Progenitor cell of endocrine pancreas (in vitro differentiated cells): ENCODE measurements at regions not wholly inside any gene's neighbourhood (a gene's known extent, or its start where the extent isn't known, plus 50 kb on each side); places are given as distances from the start of the nearest gene placed in this dataset.

ENCODE experiments used
- DNase-seq: peaks from one replicate; pipeline ENCODE4 v3.0.0; 2021; ENCODE audit warnings: low spot score; ENCODE audit not compliant: unreplicated experiment
- H3K27ac Mint-ChIP-seq: 2 replicates; pipeline ENCODE4 v1.8.0; 2021; ENCODE audit warnings: mild to moderate bottlenecking, moderate library complexity, mixed read lengths
- H3K27me3 Mint-ChIP-seq: 2 replicates; pipeline ENCODE4 v1.8.0; 2021; ENCODE audit warnings: mixed read lengths
- H3K36me3 Mint-ChIP-seq: 2 replicates; pipeline ENCODE4 v1.8.0; 2022; ENCODE audit warnings: mixed read lengths; ENCODE audit not compliant: insufficient read depth
- H3K4me1 Mint-ChIP-seq: 2 replicates; pipeline ENCODE4 v1.8.0; 2021; ENCODE audit warnings: low read depth, mixed read lengths
- H3K4me3 Mint-ChIP-seq: 2 replicates; pipeline ENCODE4 v1.8.0; 2021; ENCODE audit warnings: low read depth, mild to moderate bottlenecking, moderate library complexity, mixed read lengths
- H3K9me3 Mint-ChIP-seq: 2 replicates; pipeline ENCODE4 v1.8.0; 2021; ENCODE audit warnings: low read depth, mixed read lengths
- TF ChIP-seq, protein P1 (sequence below): fragments of 200-600 bp; sonication (generic); IDR thresholded peaks from one replicate; pipeline ENCODE4 v1.5.0; 2021; ENCODE audit warnings: antibody characterized with exemption, mild to moderate bottlenecking; ENCODE audit not compliant: unreplicated experiment

DNA sequence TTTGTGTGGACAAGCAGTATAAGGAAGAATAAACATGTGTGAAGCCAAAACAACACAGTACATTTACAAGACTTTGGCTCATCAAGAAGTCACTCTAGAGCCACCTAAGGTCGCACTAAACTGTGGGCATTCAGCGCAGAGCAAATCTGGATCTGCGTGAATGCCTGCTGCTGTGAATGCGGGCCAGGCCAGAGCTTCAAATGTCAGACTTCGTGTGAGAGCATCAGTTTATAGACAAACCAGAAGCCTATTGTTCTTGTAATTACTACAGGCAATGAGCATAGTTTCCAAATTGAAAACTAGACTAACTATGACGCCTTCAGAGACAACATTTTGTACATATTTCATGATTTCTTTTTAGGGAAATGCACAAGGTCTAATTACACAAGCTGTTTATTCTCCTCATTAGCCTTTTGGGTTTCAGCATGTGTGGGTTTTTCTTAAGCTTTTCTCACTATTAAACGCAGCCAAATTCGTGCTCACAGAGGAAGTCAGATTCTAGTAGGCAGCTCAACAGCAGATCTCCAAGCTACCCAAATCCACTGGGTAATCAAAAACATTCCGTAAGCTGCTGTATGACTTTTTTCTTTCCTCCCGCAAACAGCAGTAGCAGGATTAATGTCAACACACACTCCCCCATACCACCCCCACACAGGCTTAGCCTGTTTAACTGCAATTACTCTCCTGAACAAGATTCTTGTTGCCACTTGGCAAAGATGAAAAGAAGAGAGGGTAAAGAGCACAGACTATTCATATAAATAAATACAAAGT is 84.5 kb upstream of the SETMAR start:
- no peak for DNase-seq
- Mint-ChIP-seq H3K9me3 (peaks cover 17% of the 10 kb centered on the region), H3K27ac (no peak overlapping the region), H3K4me1 (peaks cover 16% of the 10 kb centered on the region), H3K27me3 (peaks cover 1% of the 10 kb centered on the region), H3K4me3 (no peak overlapping the region), H3K36me3 (peaks cover 7% of the 10 kb centered on the region)
- TF ChIP-seq, protein P1, sequence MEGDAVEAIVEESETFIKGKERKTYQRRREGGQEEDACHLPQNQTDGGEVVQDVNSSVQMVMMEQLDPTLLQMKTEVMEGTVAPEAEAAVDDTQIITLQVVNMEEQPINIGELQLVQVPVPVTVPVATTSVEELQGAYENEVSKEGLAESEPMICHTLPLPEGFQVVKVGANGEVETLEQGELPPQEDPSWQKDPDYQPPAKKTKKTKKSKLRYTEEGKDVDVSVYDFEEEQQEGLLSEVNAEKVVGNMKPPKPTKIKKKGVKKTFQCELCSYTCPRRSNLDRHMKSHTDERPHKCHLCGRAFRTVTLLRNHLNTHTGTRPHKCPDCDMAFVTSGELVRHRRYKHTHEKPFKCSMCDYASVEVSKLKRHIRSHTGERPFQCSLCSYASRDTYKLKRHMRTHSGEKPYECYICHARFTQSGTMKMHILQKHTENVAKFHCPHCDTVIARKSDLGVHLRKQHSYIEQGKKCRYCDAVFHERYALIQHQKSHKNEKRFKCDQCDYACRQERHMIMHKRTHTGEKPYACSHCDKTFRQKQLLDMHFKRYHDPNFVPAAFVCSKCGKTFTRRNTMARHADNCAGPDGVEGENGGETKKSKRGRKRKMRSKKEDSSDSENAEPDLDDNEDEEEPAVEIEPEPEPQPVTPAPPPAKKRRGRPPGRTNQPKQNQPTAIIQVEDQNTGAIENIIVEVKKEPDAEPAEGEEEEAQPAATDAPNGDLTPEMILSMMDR, result no peak

DNA sequence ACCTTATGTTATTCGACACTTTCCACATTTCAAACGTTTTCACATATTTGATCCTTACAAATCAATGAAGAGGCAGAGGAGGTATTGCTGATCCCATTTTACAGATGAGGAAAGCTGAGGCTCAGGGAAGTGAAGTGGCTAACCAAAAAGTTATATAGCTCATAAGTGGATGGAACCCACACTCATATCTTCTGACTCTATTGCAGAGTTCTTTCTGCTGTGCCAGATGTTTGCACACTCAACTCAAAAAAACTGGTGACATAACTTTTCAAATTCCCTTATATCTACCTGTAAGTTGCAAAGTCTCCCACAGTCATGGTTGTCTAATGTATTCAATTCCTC is 84.0 kb upstream of the SETMAR start:
- H3K4me3 Mint-ChIP-seq, result no peak overlapping the region
- peaks cover 12% of the 10 kb centered on the region for H3K9me3 Mint-ChIP-seq
- DNase-seq, result no peak
- H3K27me3 Mint-ChIP-seq, result peaks cover 2% of the 10 kb centered on the region
- no peak overlapping the region for H3K27ac Mint-ChIP-seq
- TF ChIP-seq, protein P1, result no peak
- peaks cover 7% of the 10 kb centered on the region for H3K36me3 Mint-ChIP-seq
- peaks cover 16% of the 10 kb centered on the region for H3K4me1 Mint-ChIP-seq

DNA sequence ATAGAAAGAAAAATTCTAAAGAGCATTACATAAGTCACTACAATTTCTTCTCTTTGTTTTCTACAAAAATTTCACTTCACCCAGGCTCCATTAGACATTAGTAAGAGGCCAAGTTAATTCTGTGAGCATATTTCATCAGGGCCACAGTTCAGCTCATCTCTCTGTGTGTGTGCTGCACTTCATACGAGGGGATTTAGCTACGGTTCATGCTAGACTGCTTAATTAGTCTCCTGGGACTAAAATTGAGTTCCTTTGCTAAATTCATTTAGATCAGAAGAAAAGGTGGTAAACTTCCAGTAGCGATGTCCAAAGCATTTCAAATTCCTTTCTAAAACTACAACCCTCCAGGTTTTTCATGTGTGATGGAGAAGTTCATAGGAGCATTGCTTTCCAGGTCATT is 83.1 kb upstream of the SETMAR start:
- Mint-ChIP-seq H3K9me3 (peaks cover 7% of the 10 kb centered on the region), H3K36me3 (peaks cover 7% of the 10 kb centered on the region), H3K4me3 (no peak overlapping the region), H3K4me1 (peaks cover 16% of the 10 kb centered on the region), H3K27me3 (peaks cover 2% of the 10 kb centered on the region), H3K27ac (no peak overlapping the region)
- TF ChIP-seq, protein P1, result no peak
- no peak for DNase-seq

DNA sequence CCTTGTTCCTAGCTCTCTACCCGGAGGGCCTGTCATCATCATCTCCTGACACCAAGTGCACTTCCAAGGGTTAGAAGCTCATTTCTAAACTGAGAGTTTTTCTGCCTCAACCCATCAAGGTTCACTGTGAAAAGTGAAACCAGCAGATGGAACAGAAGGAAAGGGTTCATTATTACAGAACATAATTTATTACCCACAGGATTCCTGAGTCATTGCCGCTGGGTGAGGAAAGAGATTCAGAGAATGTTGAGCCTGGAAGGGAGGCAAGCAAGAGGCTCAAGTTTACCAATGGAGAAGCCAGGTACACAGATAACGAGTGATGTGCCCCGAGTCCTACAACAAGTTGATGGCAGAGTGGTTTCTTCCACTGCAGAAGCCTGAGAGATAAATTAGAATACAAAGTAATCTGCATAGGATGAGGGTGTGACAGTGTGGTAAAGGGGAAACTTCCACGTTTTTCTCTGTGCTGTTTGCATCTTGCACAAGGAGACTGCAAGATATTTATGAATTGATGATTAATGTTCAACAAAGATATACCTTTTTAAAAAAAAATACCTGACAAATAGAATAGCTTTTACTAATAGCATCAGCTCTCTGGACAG is 80.5 kb upstream of the SETMAR start:
- no peak for DNase-seq
- H3K36me3 Mint-ChIP-seq, result no peaks in the 10 kb centered on the region
- H3K4me1 Mint-ChIP-seq, result peaks cover 16% of the 10 kb centered on the region
- no peak overlapping the region for H3K4me3 Mint-ChIP-seq
- TF ChIP-seq, protein P1, result no peak
- no peaks in the 10 kb centered on the region for H3K9me3 Mint-ChIP-seq
- H3K27me3 Mint-ChIP-seq, result peaks cover 2% of the 10 kb centered on the region
- H3K27ac Mint-ChIP-seq, result no peak overlapping the region

DNA sequence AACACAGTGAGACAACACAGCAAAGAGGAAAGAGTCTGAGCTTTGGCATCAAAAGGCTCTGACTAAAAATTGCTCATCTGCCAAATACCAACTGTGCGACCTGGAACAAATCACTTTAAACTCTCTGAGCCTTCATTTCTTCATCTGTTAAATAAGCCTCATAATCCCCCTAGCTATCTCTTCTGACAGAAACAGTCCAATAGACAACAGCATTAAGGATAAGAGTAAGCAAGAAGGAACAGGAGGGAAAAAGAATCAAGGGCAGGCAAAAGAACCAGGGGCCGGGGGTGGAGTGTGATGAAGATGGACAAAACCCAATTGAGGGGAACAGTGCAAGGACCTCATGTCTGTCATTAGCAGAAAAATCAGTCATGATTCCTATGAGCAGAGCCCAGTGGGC is 79.4 kb upstream of the SETMAR start:
- Mint-ChIP-seq H3K9me3 (no peaks in the 10 kb centered on the region), H3K36me3 (no peaks in the 10 kb centered on the region), H3K27me3 (peaks cover 2% of the 10 kb centered on the region), H3K4me3 (no peak overlapping the region), H3K27ac (no peak overlapping the region), H3K4me1 (peaks cover 9% of the 10 kb centered on the region)
- DNase-seq, result no peak
- TF ChIP-seq, protein P1, result no peak
